GM21737 (cell line): ENCODE measurements at regions not wholly inside any gene's neighbourhood (a gene's known extent, or its start where the extent isn't known, plus 50 kb on each side); places are given as distances from the start of the nearest gene placed in this dataset.

Experiments
- ATAC-seq: cut with Tn5 transposase; IDR thresholded peaks from one replicate; pipeline ENCODE4 v1.9.1; 2021; ENCODE audit warnings: mild to moderate bottlenecking, moderate library complexity; ENCODE audit not compliant: unreplicated experiment

DNA sequence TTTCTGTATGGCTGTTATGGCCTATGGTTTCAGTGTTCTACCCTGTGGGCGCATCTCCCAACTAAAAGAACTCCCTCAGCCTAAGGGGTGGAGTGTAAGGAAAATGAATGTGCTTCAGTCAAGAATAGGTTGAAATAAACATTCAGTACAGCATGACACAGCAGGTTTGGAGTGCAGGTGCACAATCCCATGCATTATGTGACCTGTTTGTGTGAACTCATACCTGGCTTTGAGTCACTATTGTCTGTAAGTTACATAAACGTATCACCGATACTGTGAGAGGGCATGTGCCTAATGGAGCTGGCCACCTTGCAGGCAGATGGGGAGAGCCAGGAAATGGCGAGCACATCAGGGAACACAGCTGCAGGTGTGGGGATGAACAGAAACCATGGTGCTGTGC lies 216.0 kb downstream of the DSEL start:
- no peak for ATAC-seq

DNA sequence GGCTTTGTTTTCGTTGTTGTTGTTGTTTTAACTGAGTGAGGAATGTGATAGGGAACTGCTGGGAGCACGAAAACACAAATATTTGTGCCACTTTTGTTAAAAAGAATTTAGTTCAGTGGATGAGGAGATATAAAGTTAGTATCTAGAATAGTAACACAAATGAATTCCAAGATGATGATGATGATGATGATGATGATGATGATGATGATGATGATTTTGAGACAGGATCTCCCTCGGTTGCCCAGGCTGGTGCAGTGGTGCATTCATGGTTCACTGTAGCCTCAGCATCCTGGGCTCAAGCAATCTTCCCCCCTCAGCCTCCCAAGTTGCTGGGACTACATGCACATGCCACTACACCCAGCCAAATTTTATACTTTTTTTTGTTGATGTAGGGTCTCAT lies 223.7 kb downstream of the DSEL start:
- ATAC-seq: no peak

DNA sequence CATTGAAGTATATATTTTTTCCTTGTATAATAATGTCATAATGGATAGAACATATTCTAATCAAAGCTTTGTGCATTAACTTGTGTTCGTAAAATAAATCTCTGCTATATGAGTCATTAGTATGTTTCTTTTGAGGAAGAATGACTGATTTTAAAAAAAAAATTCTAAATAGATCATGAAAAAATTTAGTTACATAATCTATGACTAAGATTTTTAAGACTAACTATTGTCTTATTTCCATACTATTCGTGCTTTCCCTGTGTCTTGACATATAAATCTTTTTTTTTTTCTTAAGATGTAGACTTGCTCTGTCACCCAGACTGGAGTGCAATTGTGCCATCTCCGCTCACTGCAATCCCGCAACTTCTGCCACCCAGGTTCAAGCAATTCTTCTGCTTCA lies 226.1 kb downstream of the DSEL start:
- ATAC-seq: no peak

DNA sequence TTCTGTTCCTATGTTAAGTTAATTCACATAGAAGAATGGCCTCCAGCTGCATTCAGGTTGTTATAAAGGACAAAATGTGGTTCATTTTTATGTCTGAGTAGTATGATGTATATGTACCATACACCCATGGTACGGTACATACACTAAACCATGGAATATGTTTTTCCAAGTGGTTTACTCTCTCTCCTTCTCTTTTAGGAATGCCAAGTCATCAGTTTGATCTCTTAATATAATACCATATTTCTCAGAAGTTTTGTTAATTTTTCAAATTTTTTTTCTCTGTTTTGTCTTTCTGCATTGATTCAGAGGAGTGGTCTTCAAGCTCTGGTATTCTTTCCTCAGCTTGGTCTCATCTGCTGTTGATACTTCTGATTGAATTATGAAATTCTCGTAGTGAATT lies 230.9 kb downstream of the DSEL start:
- no peak for ATAC-seq

DNA sequence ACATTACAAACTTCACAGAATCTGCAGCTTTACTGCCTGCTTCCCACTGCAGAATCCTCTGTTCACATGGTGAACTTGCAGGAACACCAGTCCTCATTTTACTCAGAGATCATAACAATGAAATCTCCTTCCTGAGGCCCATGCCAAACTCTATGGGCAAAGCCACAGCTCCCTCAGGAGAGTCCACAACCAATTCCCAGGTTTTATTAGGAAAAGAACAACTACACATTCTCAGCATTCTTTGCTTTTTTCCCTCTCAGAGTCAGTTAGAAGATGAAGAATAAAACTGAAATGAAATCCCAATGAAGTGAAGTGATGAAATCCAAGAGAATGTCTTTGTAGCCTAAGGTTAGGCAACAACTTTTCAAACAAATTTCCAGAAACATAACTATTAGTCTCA lies 233.7 kb downstream of the DSEL start:
- ATAC-seq: no peak

DNA sequence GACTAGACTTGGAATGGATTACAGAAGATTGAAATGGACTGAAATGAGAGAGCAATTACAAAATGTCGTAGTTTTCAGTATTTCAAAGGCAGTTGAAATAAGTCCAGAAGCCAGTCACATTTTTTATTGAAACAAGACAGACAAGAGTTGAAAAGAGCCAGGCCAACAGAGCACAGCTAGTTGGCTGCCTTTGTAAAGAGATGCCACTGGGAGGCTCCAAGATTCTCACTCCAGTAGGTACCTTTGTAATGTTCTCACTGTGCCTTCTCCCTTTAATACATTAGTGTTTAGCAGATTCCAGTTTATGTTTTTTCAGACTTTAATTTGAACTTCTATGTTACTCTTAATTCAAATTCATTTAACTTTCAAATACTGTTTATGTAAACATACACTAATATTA lies 234.8 kb downstream of the DSEL start:
- no peak for ATAC-seq

DNA sequence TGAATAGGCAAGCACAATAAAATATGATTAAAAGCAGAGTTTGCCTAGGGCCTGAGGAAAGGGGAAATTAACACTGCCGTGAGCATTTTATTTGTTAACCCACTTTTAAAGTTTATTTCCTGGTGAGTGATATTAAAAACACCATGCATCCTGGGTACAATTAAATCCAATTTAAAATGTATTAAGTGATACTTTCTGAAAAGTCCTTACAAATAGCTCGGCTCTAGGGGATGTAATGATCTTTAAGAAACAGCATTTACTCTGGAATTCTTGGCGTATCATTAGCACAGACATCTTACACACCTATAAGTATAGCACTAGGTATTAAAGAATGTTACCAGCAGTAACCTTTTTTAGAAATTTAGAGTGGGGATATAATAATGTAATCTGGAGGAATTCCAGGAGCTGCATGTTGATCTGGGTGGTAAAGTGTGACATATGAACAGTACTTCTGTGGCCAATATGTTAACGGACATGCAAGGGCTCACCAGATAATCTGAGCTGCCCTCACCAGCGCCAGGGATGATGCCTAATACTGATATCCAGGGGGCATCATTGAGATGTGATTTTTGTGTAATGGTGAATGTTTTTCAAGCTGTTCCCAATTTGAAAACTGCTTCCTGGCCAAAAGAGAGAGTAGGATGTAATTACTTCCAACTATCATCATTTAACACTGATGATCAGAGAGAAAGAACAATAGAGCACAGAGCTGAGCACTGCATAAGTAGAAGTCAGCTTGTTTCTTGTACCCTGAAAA lies 235.9 kb downstream of the DSEL start:
- no peak for ATAC-seq

DNA sequence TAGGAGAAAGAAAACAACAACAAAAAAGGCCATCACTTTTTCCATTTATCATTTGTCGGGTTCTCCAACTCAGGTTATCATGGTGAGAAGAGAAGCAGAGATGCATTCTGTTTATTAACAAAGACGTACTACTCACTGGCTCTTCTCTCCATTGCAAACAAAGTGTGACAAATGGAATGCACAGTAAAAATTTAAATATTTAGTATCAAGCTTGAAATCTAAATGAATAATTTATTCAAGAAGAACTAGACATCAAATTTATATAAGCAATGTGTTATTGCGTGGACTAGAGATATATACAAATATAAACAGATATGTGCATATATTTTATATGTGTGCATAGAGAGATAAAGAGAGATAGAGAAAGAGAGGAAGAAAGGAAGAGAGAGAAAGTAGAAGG lies 236.5 kb downstream of the DSEL start:
- no peak for ATAC-seq

DNA sequence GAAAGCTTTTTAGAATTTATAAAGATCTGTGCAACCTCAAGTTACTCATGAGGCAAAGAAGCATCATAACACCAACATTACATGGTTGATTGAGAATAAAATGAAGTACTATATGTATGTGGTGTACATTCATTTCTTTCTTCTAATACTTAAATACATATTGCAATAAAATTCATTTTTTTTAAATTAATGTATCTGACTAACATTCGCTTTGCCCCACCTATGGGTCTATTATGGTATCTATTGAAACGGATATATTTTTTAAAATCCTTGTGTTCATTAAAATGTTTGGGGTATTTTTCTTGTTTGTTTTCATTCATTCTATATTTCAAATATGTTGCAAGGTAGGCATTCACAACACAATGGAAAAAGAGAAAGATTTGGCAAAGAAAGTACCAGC lies 237.5 kb downstream of the DSEL start:
- no peak for ATAC-seq

DNA sequence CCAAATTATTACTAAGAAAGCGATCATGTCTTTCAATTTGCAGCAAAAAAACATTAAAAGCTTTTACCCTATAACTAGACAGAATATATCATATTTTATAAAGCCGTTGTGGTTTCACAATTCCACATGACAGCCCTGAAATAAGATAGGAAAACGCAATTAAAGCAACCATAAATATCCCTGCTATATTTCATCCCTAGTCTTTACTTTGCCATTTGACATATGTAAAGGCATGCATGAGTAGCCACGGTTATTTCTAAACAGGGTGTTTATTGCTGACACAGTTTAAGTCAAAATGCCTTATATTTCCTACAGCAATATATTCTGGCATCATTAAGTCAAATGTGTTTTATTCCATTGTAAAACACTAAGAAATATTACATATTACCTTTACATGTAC lies 239.9 kb downstream of the DSEL start:
- ATAC-seq: no peak

DNA sequence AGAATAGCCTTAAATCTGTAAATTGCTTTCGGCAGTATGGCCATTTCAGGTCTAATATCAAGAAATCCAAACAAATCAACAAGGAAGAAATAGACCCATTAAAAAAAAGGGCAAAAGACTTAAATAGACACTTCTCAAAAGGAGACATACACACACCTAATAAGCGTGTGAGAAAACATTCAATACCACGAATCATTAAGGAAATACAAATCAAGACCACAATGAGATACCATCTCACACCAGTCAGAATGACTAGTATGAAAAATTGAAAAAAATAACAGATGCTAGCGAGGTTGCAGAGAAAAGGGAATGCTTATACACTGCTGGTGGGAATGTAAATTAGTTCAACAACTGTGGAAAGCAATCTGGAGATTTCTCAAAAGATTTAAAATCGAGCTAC lies 243.2 kb downstream of the DSEL start:
- ATAC-seq: no peak

DNA sequence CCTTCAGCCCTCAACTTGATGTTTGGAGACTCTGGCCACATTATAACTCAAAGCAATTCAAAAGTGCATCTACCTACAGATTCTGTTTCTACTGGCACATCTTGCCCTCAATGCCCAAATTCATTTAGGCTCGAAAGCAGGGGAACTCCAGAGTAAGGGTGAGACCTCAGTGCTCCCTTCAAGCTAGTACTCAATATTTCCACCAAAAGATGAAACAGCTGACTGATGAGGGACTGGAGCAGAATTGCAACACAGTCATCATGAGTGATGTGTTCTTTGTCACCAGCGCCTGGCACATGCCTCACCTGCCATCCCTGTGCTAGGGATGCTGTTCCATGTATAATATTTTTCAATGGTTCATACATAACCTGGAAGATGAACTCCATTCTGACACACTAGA lies 247.3 kb downstream of the DSEL start:
- no peak for ATAC-seq

DNA sequence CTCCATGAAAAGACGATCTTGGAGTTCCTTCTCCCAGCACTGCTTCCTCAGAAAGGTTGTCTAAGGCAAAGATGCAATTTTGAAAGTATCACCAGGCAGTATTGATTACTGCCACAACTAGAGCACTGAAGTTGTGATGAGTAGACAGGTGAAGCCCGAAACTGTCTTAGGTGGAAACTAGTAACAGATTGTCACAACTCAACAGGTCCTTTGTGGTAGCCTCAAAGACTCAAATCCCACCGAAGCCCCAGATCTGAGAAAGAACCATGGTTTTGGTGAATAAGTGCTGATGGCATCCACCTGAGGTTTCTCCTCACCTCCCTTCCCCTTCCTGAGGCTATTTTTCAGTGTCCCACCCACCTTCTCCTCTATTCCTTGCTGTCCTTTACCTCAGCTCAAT lies 248.0 kb downstream of the DSEL start:
- ATAC-seq: no peak

DNA sequence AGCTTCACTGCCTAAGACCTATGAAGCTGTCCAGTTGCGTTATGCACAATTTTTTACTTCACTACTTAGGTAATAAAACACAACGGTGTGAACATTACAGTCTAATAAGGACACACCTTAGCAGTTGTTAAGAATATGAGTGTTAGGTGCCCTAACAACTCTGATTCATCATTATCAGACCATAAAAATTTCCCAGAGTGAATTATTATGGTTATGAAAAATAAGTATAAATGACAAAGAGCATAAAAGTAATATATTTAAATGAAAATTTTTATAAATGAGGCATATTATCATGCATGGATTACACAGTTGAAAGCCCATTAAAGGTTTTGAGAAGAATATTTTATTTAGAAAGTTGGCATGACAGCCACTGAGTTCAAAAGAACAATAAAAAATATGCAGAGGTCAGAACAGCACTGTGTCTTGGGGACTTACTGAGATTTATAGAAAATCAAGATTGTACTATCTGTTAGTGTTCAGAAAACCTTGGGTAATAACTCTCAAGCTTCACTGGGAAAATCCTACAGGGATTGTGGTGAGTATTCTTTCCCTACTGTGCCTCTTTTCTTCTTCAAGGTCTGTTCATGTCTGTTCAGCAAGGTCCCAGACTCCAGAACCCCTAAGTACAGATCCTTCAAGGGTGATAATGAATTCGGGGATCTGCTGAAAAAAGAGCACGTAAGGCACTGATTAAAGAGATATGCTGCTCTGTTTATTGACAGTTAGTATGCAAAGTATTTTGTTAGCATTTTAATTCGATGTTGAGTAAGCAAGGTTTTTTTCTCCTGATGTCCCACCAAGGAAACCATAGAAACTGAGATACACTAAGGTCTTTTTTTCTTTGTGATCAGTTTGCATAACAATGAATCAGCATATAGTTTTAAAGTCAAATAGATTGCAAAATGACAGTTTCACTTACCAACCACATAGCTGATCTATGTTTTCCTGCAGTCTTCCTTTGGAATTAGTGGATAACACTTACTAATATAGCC lies 250.0 kb downstream of the DSEL start:
- ATAC-seq: no peak

DNA sequence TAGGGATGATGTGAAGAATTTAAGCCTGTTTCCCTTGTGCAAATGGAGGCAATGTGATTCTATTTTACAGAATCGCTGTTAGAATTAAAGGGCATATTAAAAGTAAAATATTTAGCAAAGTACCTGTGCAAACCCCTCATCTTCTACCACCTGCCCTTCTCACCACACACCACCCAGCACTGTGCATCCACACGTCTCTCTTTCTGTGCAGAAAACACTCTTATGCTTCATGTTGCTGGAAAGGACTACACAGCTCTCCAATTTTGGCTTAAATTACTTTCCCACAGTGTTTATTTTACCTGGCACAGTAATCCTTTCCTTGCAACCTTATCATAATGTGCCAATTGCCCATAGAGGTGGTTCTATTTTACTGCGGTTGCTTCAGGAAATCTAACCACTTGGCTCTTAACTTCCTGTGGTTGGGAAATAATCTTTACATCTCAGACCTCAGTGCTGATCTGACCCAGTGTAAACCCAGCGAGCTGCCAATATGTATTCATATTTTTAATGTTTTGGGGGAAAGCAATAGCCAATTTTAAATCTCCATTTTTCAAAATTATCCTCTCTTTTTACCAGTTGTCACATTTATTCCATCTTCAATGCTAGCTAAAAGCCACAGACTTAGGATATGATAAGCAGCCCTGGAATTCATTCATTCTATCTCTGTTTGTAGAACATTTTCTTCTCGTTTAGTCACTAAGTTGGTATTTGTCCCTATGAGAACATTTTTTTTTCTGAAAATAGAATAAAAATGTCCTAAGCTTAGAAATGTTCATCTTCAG lies 250.9 kb downstream of the DSEL start:
- no peak for ATAC-seq

DNA sequence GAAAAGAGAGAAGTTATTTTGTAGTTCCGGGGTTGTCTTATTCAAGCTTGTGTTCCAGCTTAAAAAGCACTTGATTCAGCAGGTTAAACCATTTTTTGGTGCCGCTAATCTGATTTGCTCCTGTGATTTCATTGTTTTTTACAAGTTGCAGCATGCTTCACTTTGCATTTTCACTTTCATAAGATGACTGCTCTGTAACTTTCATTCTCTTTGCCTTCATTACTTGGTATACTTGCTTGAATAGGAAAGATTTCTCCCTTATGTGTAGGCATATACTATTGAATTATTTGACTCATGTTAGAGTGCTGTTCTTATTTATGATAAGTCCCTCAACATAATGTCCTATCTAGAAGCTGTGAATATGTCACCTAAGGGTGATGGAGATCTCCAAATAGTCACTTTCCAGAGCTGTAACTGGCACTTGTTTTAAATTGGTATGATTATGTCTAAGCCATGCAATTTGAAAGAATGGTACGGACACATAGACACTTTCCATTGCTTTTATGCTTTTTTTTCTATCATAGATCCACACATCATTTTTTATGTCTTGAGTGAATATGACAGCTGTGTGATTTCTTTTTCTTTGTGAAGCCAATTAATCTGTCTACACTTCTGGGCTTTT lies 254.5 kb downstream of the DSEL start:
- ATAC-seq: no peak

DNA sequence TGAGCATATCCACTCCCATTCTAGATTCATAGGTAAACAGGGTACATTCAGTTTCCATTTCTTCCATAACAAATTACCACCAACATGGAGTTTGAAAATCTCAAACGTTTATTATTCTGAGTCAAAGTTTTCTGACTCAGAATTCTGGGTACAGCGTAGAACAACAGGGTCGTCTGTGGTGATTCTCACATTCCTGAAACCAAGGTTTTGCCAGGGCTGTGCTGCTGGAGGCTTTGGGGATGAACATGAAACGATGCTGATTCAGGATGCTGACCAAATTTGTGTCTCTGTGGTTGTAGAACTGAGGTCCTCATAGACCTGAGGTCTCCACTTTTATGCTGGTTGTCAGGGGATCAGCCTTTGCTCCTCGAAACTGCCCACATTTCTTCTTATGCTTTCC lies 255.7 kb downstream of the DSEL start:
- ATAC-seq: no peak

DNA sequence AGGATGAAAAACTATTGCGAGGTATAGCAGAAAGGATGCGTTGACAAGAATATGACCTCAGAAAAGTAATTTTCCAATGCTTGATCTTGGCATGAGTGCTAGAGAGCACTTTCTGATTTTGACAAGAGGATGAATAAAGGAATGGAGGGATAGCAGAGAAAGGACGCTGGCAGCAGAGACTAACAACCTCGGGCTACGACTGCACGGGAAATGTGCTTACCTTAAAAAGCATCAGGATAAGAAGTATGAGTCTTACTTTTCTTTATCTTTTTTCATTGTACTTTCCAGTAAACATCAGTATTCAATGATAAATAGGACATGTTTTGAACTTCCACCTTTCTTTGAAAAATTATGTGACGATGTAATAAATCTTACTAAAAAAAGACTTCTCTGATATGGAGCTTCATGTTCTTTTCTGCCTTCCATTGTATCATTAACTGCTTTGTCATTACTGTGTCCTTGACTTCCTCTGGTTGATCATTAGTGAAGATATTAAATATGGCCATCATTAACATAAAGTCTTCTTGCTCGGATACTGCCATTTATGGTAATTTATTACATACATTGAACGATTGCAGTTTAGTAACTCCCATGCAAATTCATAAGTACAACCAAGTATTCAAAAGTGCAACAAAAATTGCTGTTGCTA lies 265.6 kb downstream of the DSEL start:
- no peak for ATAC-seq

DNA sequence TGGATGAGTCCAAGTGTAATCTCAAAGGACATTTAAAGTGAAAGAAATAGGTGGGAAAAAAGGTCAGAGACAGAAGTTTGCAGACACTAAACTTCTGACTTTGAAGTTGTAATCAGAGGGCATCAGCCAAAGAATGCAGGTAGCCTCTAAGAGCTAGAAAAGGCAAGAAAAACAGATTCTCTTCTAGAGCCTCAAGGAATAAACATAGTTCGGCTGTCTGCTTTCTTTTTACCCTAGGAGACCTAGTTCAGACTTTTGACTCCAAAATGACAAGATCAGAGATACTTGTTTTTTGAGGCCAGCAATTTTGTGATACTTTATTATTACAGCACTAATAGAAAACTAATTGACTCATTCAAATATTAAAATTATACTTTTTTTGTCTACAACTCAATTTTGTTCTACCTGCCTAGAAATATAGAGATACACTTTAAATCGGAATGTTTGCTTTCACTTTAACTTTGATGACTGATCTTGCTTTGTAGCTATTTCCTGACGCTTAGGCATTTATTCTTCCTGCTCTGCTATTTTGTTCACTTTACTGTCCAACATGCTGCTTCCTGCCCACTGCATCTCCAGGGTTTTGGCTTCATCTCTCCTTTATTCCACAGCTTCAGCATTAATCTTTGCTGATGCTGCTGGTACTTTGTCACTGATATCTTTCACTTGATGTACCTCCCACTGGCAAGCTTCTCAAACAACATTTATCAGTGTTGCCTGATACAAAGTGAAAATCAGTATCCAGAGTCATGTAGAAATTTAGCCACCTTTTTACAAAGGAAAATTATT lies 272.5 kb downstream of the DSEL start:
- no peak for ATAC-seq

DNA sequence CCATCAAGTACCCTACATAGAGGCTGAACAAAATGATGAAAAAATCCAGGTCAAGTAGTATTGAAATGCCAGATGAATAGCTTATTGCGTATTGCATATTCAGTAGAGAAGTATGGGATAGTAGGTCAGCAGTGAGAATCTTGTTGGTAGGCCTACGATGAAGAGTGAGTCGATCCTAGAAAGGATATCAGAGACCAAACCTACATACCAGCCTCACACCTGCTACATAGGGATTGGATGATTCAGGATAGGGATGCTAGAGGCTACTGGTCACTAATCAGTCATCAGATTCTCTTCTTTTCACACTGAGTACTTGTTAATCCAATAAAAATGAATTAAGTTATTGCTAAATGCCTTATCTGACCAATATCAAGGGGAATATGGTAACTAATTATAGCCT lies 274.5 kb downstream of the DSEL start:
- no peak for ATAC-seq
